Neural cell (in vitro differentiated cells): ENCODE measurements at regions not wholly inside any gene's neighbourhood (a gene's known extent, or its start where the extent isn't known, plus 50 kb on each side); places are given as distances from the start of the nearest gene placed in this dataset.

Experiments used
- CTCF ChIP-seq: fragments of 450-650 bp; IDR thresholded peaks from 2 replicates; pipeline ENCODE4 v1.5.1; 2014; ENCODE audit warnings: antibody characterized with exemption, mild to moderate bottlenecking, moderate library complexity; ENCODE audit not compliant: poor library complexity, severe bottlenecking
- EP300 ChIP-seq: fragments of 450-650 bp; conservative IDR thresholded peaks from 2 replicates; pipeline ENCODE4 v1.6.1; 2014; ENCODE audit warnings: antibody characterized with exemption, mild to moderate bottlenecking, moderate library complexity; ENCODE audit not compliant: poor library complexity, severe bottlenecking
- EZH2 ChIP-seq: fragments of 200-600, 300-800 bp; shearing (Covaris generic), sonication (generic); IDR thresholded peaks from 2 replicates; pipeline ENCODE4 v1.6.1; 2014; ENCODE audit warnings: antibody characterized with exemption, low read length, borderline replicate concordance, mild to moderate bottlenecking; ENCODE audit not compliant: insufficient read depth, poor library complexity, severe bottlenecking
- MXI1 ChIP-seq: fragments of 450-650 bp; conservative IDR thresholded peaks from 2 replicates; pipeline ENCODE4 v1.6.1; 2014; ENCODE audit warnings: antibody characterized with exemption, mild to moderate bottlenecking; ENCODE audit not compliant: poor library complexity, severe bottlenecking
- RAD21 ChIP-seq: fragments of 450-650 bp; conservative IDR thresholded peaks from 2 replicates; pipeline ENCODE4 v1.6.1; 2014; ENCODE audit warnings: antibody characterized with exemption, mild to moderate bottlenecking, moderate library complexity
- TF ChIP-seq, protein P1 (sequence below): IDR thresholded peaks from 2 replicates; pipeline ENCODE4 v1.6.1; 2012; ENCODE audit warnings: borderline replicate concordance

DNA sequence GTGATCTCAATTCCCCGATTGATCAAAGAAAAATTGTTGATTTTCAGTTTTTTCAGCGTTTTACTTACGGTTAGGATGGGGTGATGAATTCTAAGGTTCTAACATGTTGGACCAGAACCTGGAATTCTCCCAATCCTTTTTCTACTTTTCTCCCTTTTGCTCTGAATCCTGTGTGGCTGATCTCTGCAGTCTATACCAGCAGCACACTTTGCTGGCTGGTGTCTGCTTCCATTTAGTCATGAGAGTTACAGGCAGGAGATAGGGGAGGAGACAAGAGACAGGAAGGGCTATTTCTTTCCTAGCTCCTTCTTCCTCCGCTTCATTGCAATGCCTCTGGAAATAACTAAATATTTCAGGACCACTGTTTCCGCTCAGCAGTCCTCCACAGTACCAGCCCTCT, 623.9 kb downstream of the CENPC start:
- no peak for TF ChIP-seq RAD21
- no peak for TF ChIP-seq EZH2
- TF ChIP-seq CTCF: no peak
- TF ChIP-seq EP300: no peak
- TF ChIP-seq, protein P1, sequence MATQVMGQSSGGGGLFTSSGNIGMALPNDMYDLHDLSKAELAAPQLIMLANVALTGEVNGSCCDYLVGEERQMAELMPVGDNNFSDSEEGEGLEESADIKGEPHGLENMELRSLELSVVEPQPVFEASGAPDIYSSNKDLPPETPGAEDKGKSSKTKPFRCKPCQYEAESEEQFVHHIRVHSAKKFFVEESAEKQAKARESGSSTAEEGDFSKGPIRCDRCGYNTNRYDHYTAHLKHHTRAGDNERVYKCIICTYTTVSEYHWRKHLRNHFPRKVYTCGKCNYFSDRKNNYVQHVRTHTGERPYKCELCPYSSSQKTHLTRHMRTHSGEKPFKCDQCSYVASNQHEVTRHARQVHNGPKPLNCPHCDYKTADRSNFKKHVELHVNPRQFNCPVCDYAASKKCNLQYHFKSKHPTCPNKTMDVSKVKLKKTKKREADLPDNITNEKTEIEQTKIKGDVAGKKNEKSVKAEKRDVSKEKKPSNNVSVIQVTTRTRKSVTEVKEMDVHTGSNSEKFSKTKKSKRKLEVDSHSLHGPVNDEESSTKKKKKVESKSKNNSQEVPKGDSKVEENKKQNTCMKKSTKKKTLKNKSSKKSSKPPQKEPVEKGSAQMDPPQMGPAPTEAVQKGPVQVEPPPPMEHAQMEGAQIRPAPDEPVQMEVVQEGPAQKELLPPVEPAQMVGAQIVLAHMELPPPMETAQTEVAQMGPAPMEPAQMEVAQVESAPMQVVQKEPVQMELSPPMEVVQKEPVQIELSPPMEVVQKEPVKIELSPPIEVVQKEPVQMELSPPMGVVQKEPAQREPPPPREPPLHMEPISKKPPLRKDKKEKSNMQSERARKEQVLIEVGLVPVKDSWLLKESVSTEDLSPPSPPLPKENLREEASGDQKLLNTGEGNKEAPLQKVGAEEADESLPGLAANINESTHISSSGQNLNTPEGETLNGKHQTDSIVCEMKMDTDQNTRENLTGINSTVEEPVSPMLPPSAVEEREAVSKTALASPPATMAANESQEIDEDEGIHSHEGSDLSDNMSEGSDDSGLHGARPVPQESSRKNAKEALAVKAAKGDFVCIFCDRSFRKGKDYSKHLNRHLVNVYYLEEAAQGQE: no peak
- TF ChIP-seq MXI1: no peak
